HepG2 (cell line): ENCODE measurements at regions not wholly inside any gene's neighbourhood (a gene's known extent, or its start where the extent isn't known, plus 50 kb on each side); places are given as distances from the start of the nearest gene placed in this dataset.

Source experiments
- ATAC-seq: fragments of 200-7000 bp; cut with Tn5 transposase; 3 replicates; pipeline ENCODE4 v1.9.1; 2020; ENCODE audit warnings: mild to moderate bottlenecking, moderate library complexity
- BruUV-seq: library from RNA; stranded (reverse); fragments of 400-500 nt; replicated peaks from 2 replicates; lab custom pipeline; 2021; lab: Mats Ljungman, UMichigan
- CTCF ChIA-PET: fragments of 300-600 bp; formaldehyde crosslinking; extraction: SDS; loops from one replicate; lab custom pipeline; 2021; ENCODE audit warnings: low total read pairs, inconsistent platforms, low intra/inter-chr PET ratio; lab: Yijun Ruan, JAX
- POLR2A ChIA-PET: fragments of 350-600 bp; sonication (Branson Sonifier 250); formaldehyde crosslinking; loops from one replicate; lab custom pipeline; 2020; ENCODE audit warnings: antibody characterized with exemption, inconsistent platforms; lab: Yijun Ruan, JAX
- DNase-seq: peaks from one replicate; pipeline ENCODE4 v3.0.0-alpha.2; 2015; ENCODE audit warnings: low spot score
- FAIRE-seq: peaks from 3 replicates; lab custom pipeline; 2011; peaks lifted over from hg19 to GRCh38; lab: Jason Lieb, UNC
- H2AFZ ChIP-seq: one replicate; pipeline ENCODE4 v1.6.1; 2011; ENCODE audit warnings: low read length, inconsistent platforms
- H3K27ac ChIP-seq: fragments of 300-600 bp; 3 replicates; pipeline ENCODE4 v1.8.0; 2011; ENCODE audit warnings: mixed run types, mild to moderate bottlenecking, mixed read lengths, low read length, inconsistent platforms; ENCODE audit not compliant: insufficient read depth; ENCODE audit errors: extremely low read length
- H3K27me3 ChIP-seq, 2 experiments: fragments of 200-600 bp in 1 of 2; 2 replicates in 1 of 2; 3 replicates in 1 of 2; pipeline versions ENCODE4 v1.6.0 to v1.8.0; 2011; ENCODE audit warnings: low read length in 2 of 2, mild to moderate bottlenecking in 2 of 2, moderate library complexity in 2 of 2, inconsistent platforms in 1 of 2; ENCODE audit not compliant: insufficient read depth in 2 of 2, control insufficient read depth in 1 of 2
- H3K36me3 ChIP-seq, 2 experiments: fragments of 200-600 bp in 1 of 2; replicated peaks in 1 of 2; 2 replicates in 1 of 2; 3 replicates in 1 of 2; pipeline versions ENCODE4 v1.5.1 to v1.8.0; 2011; ENCODE audit warnings: low read length in 2 of 2, inconsistent platforms in 1 of 2; ENCODE audit not compliant: insufficient read depth in 2 of 2, control insufficient read depth in 1 of 2
- H3K4me1 ChIP-seq: 2 replicates; pipeline ENCODE4 v1.5.1; 2012; ENCODE audit warnings: low read length, inconsistent platforms; ENCODE audit not compliant: insufficient read depth
- H3K4me2 ChIP-seq: 2 replicates; pipeline ENCODE4 v1.6.0; 2011; ENCODE audit warnings: low read depth, low read length, inconsistent platforms
- H3K4me3 ChIP-seq, 3 experiments: fragments of 200-600 bp in 1 of 3; sonication (generic), shearing (Covaris generic) in 1 of 3; replicated peaks in 1 of 3; 2 replicates each; pipeline ENCODE4 v1.5.1; 2011 to 2016; ENCODE audit warnings: low read length in 3 of 3, inconsistent platforms in 2 of 3, low read depth in 2 of 3, mild to moderate bottlenecking in 2 of 3, control low read depth in 1 of 3, mixed read lengths in 1 of 3; ENCODE audit not compliant: insufficient read depth in 1 of 3
- H3K79me2 ChIP-seq: one replicate; pipeline ENCODE4 v1.6.1; 2011; ENCODE audit warnings: low read length, inconsistent platforms; ENCODE audit not compliant: insufficient read depth
- H3K9ac ChIP-seq: 2 replicates; pipeline ENCODE4 v1.6.0; 2011; ENCODE audit warnings: mild to moderate bottlenecking, low read depth, low read length, inconsistent platforms; ENCODE audit not compliant: insufficient read depth
- H3K9me3 ChIP-seq: 2 replicates; pipeline ENCODE4 v1.5.1; 2012; ENCODE audit warnings: mild to moderate bottlenecking, low read length
- H4K20me1 ChIP-seq: 2 replicates; pipeline ENCODE4 v1.6.0; 2011; ENCODE audit warnings: inconsistent platforms, mild to moderate bottlenecking, low read length, moderate library complexity; ENCODE audit not compliant: insufficient read depth
- MED13 ChIP-seq: sonication (generic); formaldehyde crosslinking; IDR thresholded peaks from 2 replicates; pipeline ENCODE4 v1.5.0; 2020; ENCODE audit warnings: missing genetic modification reagents
- ONECUT2 ChIP-seq: sonication (generic); formaldehyde crosslinking; IDR thresholded peaks from 2 replicates; pipeline ENCODE4 v1.4.0; 2020; ENCODE audit warnings: missing genetic modification reagents
- POLR2G ChIP-seq: fragments of 200-400 bp; formaldehyde crosslinking; IDR thresholded peaks from 2 replicates; pipeline ENCODE4 v1.6.1; 2018; ENCODE audit warnings: mild to moderate bottlenecking, low read depth, low read length, moderate library complexity
- STAG1 ChIP-seq: sonication (generic); formaldehyde crosslinking; IDR thresholded peaks from 2 replicates; pipeline ENCODE4 v1.4.0; 2020; ENCODE audit warnings: missing genetic modification reagents
- THAP7 ChIP-seq: sonication (generic); formaldehyde crosslinking; IDR thresholded peaks from 2 replicates; pipeline ENCODE4 v1.8.1; 2023; ENCODE audit warnings: mild to moderate bottlenecking, missing genetic modification reagents
- TMF1 ChIP-seq: sonication (generic); formaldehyde crosslinking; IDR thresholded peaks from 2 replicates; pipeline ENCODE4 v1.8.1; 2022; ENCODE audit warnings: low read depth, missing genetic modification reagents
- ZNF138 ChIP-seq: sonication (generic); formaldehyde crosslinking; IDR thresholded peaks from 2 replicates; pipeline ENCODE4 v1.5.0; 2020; ENCODE audit warnings: mild to moderate bottlenecking, low read depth, missing genetic modification reagents
- ZNF891 ChIP-seq: sonication (generic); formaldehyde crosslinking; IDR thresholded peaks from 2 replicates; pipeline ENCODE4 v1.5.0; 2020; ENCODE audit warnings: mild to moderate bottlenecking, missing genetic modification reagents
- ZSCAN29 ChIP-seq: sonication (generic); formaldehyde crosslinking; conservative IDR thresholded peaks from 2 replicates; pipeline ENCODE4 v1.4.0; 2020; ENCODE audit warnings: mild to moderate bottlenecking, missing genetic modification reagents
- WGBS: methylation state at CpG from one replicate; pipeline ENCODE4 v1.1.6; 2017; ENCODE audit warnings: low lambda C conversion rate; 5-methylcytosine and 5-hydroxymethylcytosine counted together
- in situ Hi-C: cut with HindIII; loops from 2 replicates; pipeline ENCODE4 v1.10.0; 2017; ENCODE audit warnings: low pct_unique_long_range_greater_than_20kb; ENCODE audit not compliant: extremely low pct_ligation_motif_present
- intact Hi-C: fragments of 100-400 bp; cut with micrococcal nuclease; formaldehyde crosslinking; loops from one replicate; pipeline ENCODE4 v1.10.0; 2022; ENCODE audit not compliant: unreplicated experiment
- TF ChIP-seq, protein P1 (sequence below): sonication (generic); formaldehyde crosslinking; IDR thresholded peaks from 2 replicates; pipeline ENCODE4 v1.5.0; 2020; ENCODE audit warnings: mild to moderate bottlenecking, missing genetic modification reagents, borderline replicate concordance
- TF ChIP-seq, protein P2 (sequence below): fragments of 450-650 bp; IDR thresholded peaks from 2 replicates; pipeline ENCODE4 v1.6.1; 2017; ENCODE audit warnings: mild to moderate bottlenecking

GRCh38 chr7:119090851-119091250 is 866.3 kb downstream of the ANKRD7 start (continued):
- TF ChIP-seq, protein P1, sequence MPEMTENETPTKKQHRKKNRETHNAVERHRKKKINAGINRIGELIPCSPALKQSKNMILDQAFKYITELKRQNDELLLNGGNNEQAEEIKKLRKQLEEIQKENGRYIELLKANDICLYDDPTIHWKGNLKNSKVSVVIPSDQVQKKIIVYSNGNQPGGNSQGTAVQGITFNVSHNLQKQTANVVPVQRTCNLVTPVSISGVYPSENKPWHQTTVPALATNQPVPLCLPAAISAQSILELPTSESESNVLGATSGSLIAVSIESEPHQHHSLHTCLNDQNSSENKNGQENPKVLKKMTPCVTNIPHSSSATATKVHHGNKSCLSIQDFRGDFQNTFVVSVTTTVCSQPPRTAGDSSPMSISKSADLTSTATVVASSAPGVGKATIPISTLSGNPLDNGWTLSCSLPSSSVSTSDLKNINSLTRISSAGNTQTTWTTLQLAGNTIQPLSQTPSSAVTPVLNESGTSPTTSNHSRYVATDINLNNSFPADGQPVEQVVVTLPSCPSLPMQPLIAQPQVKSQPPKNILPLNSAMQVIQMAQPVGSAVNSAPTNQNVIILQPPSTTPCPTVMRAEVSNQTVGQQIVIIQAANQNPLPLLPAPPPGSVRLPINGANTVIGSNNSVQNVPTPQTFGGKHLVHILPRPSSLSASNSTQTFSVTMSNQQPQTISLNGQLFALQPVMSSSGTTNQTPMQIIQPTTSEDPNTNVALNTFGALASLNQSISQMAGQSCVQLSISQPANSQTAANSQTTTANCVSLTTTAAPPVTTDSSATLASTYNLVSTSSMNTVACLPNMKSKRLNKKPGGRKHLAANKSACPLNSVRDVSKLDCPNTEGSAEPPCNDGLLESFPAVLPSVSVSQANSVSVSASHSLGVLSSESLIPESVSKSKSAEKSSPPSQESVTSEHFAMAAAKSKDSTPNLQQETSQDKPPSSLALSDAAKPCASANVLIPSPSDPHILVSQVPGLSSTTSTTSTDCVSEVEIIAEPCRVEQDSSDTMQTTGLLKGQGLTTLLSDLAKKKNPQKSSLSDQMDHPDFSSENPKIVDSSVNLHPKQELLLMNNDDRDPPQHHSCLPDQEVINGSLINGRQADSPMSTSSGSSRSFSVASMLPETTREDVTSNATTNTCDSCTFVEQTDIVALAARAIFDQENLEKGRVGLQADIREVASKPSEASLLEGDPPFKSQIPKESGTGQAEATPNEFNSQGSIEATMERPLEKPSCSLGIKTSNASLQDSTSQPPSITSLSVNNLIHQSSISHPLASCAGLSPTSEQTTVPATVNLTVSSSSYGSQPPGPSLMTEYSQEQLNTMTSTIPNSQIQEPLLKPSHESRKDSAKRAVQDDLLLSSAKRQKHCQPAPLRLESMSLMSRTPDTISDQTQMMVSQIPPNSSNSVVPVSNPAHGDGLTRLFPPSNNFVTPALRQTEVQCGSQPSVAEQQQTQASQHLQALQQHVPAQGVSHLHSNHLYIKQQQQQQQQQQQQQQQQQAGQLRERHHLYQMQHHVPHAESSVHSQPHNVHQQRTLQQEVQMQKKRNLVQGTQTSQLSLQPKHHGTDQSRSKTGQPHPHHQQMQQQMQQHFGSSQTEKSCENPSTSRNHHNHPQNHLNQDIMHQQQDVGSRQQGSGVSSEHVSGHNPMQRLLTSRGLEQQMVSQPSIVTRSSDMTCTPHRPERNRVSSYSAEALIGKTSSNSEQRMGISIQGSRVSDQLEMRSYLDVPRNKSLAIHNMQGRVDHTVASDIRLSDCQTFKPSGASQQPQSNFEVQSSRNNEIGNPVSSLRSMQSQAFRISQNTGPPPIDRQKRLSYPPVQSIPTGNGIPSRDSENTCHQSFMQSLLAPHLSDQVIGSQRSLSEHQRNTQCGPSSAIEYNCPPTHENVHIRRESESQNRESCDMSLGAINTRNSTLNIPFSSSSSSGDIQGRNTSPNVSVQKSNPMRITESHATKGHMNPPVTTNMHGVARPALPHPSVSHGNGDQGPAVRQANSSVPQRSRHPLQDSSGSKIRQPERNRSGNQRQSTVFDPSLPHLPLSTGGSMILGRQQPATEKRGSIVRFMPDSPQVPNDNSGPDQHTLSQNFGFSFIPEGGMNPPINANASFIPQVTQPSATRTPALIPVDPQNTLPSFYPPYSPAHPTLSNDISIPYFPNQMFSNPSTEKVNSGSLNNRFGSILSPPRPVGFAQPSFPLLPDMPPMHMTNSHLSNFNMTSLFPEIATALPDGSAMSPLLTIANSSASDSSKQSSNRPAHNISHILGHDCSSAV: no peak
- TF ChIP-seq POLR2G (no peak), THAP7 (CRISPR knock-in tag) (no peak), ZNF891 (CRISPR knock-in tag) (no peak)

GRCh38 chr7:119096683-119097082 is 872.2 kb downstream of the ANKRD7 start:
- H3K27me3 ChIP-seq: no peaks in the 10 kb centered on the region
- no peaks in the 10 kb centered on the region for H4K20me1 ChIP-seq
- intact Hi-C loops (no loop called here), in situ Hi-C loops (no loop called here)
- BruUV-seq: no TSS peak
- WGBS: 0% methylated on average over 3 of the region's 3 CpGs
- H3K4me1 ChIP-seq: peaks cover 12% of the 10 kb centered on the region
- no peak overlapping the region for H3K4me2 ChIP-seq
- H2AFZ ChIP-seq: no peak overlapping the region
- ATAC-seq (no peak), FAIRE-seq (no peak), DNase-seq (no peak)
- CTCF ChIA-PET: no interaction called here
- H3K36me3 ChIP-seq: no peaks in the 10 kb centered on the region
- H3K27ac ChIP-seq: no peak overlapping the region
- H3K79me2 ChIP-seq: no peaks in the 10 kb centered on the region
- no peak overlapping the region for H3K4me3 ChIP-seq
- POLR2A ChIA-PET: no interaction called here
- H3K9me3 ChIP-seq: peaks cover 18% of the 10 kb centered on the region
- no peak overlapping the region for H3K9ac ChIP-seq
- TF ChIP-seq, protein P2, sequence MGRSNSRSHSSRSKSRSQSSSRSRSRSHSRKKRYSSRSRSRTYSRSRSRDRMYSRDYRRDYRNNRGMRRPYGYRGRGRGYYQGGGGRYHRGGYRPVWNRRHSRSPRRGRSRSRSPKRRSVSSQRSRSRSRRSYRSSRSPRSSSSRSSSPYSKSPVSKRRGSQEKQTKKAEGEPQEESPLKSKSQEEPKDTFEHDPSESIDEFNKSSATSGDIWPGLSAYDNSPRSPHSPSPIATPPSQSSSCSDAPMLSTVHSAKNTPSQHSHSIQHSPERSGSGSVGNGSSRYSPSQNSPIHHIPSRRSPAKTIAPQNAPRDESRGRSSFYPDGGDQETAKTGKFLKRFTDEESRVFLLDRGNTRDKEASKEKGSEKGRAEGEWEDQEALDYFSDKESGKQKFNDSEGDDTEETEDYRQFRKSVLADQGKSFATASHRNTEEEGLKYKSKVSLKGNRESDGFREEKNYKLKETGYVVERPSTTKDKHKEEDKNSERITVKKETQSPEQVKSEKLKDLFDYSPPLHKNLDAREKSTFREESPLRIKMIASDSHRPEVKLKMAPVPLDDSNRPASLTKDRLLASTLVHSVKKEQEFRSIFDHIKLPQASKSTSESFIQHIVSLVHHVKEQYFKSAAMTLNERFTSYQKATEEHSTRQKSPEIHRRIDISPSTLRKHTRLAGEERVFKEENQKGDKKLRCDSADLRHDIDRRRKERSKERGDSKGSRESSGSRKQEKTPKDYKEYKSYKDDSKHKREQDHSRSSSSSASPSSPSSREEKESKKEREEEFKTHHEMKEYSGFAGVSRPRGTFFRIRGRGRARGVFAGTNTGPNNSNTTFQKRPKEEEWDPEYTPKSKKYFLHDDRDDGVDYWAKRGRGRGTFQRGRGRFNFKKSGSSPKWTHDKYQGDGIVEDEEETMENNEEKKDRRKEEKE: no peak
- TF ChIP-seq ONECUT2 (CRISPR knock-in tag) (no peak), TMF1 (CRISPR knock-in tag) (no peak), ZSCAN29 (CRISPR knock-in tag) (no peak), STAG1 (CRISPR knock-in tag) (no peak), ZNF138 (CRISPR knock-in tag) (no peak), MED13 (CRISPR knock-in tag) (no peak)
